SKM-1 (cell line): ENCODE measurements at regions not wholly inside any gene's neighbourhood (a gene's known extent, or its start where the extent isn't known, plus 50 kb on each side); places are given as distances from the start of the nearest gene placed in this dataset.
"Not testable (repeated sequence)": the region's sequence is repeated elsewhere in the genome, so short reads cannot be mapped to it uniquely, and the experiment has no call there.

Experiments
- DNase-seq: peaks from one replicate; lab custom pipeline; 2025; ENCODE audit not compliant: unreplicated experiment; lab: John Stamatoyannopoulos, UW

- DNase-seq, result no peak
These were observed 355.4 kb downstream of the PTPRU start for GRCh38 chr1:29591601-29592260.

- DNase-seq, result no peak
These were observed 354.6 kb downstream of the PTPRU start for GRCh38 chr1:29590583-29591565.

GRCh38 chr1:29589716-29590115 lies 353.4 kb downstream of the PTPRU start:
- DNase-seq, result not testable (repeated sequence)

GRCh38 chr1:29586991-29587745 lies 350.8 kb downstream of the PTPRU start:
- no peak for DNase-seq

- DNase-seq, result no peak
These were observed 349.9 kb downstream of the PTPRU start for GRCh38 chr1:29586215-29586614.

GRCh38 chr1:29585656-29586055 lies 349.3 kb downstream of the PTPRU start:
- DNase-seq, result no peak

GRCh38 chr1:29585201-29585600 lies 348.9 kb downstream of the PTPRU start:
- no peak for DNase-seq

- DNase-seq, result no peak
These were observed 348.5 kb downstream of the PTPRU start for GRCh38 chr1:29584776-29585175.

- DNase-seq, result no peak
These were observed 348.0 kb downstream of the PTPRU start for GRCh38 chr1:29584362-29584761.

GRCh38 chr1:29583727-29584126 lies 347.4 kb downstream of the PTPRU start:
- no peak for DNase-seq

GRCh38 chr1:29581256-29581655 lies 344.9 kb downstream of the PTPRU start:
- DNase-seq, result no peak

GRCh38 chr1:29579821-29580425 lies 343.6 kb downstream of the PTPRU start:
- no peak for DNase-seq

GRCh38 chr1:29577512-29577911 lies 341.2 kb downstream of the PTPRU start:
- DNase-seq, result no peak

- DNase-seq, result no peak
These were observed 340.2 kb downstream of the PTPRU start for GRCh38 chr1:29576510-29576909.

- no peak for DNase-seq
These were observed 339.5 kb downstream of the PTPRU start for GRCh38 chr1:29575826-29576225.

- DNase-seq, result no peak
These were observed 339.0 kb downstream of the PTPRU start for GRCh38 chr1:29575277-29575676.

- DNase-seq, result no peak
These were observed 338.5 kb downstream of the PTPRU start for GRCh38 chr1:29574871-29575270.

GRCh38 chr1:29569971-29570634 lies 333.8 kb downstream of the PTPRU start:
- DNase-seq, result no peak

- DNase-seq, result no peak
These were observed 330.9 kb downstream of the PTPRU start for GRCh38 chr1:29567257-29567656.

- no peak for DNase-seq
These were observed 329.2 kb downstream of the PTPRU start for GRCh38 chr1:29565490-29565889.

- no peak for DNase-seq
These were observed 327.2 kb downstream of the PTPRU start for GRCh38 chr1:29563571-29563970.
